HG03575 (cell line): ENCODE measurements at regions not wholly inside any gene's neighbourhood (a gene's known extent, or its start where the extent isn't known, plus 50 kb on each side); places are given as distances from the start of the nearest gene placed in this dataset.

Source experiments
- ATAC-seq: cut with Tn5 transposase; IDR thresholded peaks from one replicate; pipeline ENCODE4 v1.9.1; 2021; ENCODE audit not compliant: unreplicated experiment, insufficient number of reproducible peaks, low FRiP score; ENCODE audit errors: extremely low read depth

- ATAC-seq, result no peak
These were observed 1168.4 kb downstream of the SLITRK1 start for GRCh38 chr13:82713687-82714405.

DNA sequence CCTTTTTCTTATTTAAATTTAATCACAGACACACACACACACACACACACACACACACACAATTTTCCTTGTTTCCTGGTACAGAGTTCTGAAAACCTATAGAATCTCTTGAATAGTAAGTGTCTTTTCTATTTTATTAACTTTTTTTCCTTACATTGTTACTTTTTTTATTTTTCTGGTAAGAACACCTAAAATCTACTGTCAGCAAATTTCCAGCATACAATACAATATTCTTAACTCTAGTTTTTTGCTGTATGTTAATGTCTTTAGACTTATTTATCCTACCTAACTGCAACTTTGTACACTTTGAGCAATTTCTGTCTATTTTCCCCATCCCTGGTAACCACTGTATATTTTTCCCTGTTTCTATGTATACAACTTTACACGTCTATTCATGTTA, 1179.8 kb downstream of the SLITRK1 start:
- ATAC-seq, result no peak

- ATAC-seq, result no peak
These were observed 1181.3 kb downstream of the SLITRK1 start for GRCh38 chr13:82701020-82701419.

- no peak for ATAC-seq
These were observed 1183.3 kb downstream of the SLITRK1 start for GRCh38 chr13:82698941-82699340.

DNA sequence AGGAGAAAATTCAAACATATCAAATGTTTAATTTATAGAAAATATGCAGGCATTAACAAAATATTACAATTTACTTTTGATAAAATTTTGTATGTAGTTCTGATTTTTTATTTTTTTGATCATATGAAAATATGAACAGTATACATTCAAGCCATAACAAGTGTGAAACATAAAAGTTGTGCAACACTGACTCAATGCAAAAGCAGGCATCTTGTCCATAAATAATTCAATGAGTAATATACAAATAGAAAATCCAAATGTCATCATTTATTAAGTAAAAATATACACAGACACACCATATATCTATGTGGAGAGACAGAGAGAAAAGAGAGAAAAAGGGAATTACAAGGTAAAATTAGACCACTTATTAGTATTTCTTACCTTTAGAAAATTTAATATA, 1183.9 kb downstream of the SLITRK1 start:
- ATAC-seq, result no peak

- ATAC-seq, result no peak
These were observed 1188.7 kb downstream of the SLITRK1 start for GRCh38 chr13:82693607-82694006.

GRCh38 chr13:82688400-82688994, 1193.8 kb downstream of the SLITRK1 start:
- ATAC-seq, result peak; percentile 91

DNA sequence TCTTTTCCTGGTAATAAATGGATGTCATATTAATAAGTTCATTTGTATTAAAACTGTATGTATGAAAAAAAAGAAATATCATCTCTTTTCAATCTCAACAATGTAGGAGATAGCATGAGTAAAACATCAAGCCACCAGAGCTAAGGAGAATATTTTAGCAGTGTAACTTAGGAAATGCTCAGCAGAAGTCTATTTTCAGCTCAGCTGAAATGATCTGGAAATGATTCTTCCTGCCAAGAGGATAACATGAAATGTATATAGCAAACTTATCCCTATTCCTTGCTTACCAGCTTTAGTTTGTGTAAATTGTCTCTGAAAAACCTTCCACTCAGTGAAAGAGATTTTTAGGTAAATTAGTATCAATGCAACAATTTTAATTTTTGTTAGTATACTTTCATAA, 1194.4 kb downstream of the SLITRK1 start:
- no peak for ATAC-seq

DNA sequence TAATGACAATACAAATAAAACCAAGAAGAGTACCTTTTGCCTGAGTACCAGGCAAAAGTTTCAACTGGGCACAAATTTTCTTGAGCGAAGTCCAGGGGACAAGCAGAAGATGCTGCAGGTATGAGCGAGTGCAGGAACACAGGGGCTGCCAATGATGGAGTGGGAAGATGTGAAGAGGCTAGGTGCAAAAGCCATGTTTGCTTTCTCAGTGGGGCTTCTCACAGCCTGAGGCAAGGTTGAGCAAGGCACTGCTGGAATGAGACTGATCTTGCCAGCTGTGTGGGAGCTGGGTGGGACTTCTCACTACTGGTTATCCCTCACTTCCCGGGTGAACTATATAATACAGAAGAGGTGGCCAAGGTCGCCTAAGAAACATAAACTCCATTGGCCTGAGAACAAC, 1200.7 kb downstream of the SLITRK1 start:
- no peak for ATAC-seq

DNA sequence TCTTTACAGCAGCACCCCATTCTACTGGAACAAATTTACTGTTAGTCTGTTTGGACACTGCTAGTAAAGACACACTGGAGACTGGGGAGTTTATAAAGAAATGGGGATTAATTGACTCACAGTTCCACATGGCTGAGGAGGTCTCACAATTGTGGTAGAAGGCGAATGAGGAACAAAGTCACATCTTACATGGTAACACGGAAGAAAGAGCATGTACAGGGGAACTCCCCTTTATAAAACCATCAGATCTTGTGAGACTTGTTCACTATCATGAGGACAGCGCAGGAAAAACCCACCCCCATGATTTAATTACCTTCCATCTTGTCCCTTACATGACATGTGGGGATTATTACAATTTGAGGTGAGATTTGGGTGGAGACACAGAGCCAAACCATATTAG, 1204.2 kb downstream of the SLITRK1 start:
- no peak for ATAC-seq

- ATAC-seq, result no peak
These were observed 1207.2 kb downstream of the SLITRK1 start for GRCh38 chr13:82675024-82675423.

- no peak for ATAC-seq
These were observed 1207.7 kb downstream of the SLITRK1 start for GRCh38 chr13:82674546-82674945.

DNA sequence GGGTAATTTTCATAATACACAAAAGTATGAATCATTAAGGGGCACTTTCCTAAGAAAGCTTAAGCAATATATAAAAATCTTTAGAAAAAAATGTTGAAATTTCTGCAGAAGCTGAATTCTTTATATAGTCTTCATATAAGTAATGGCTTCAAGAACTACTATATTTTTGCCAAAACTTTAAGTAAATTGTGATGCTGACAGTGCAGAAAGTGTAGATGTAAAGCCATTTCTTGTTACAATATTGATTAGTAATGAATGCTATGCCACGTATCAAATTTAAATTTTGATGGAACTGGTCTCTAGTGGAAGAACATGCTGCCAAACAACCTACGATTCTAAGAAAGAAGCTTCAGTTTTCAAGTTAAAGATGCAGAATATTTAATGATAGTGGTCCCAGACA, 1210.0 kb downstream of the SLITRK1 start:
- no peak for ATAC-seq

DNA sequence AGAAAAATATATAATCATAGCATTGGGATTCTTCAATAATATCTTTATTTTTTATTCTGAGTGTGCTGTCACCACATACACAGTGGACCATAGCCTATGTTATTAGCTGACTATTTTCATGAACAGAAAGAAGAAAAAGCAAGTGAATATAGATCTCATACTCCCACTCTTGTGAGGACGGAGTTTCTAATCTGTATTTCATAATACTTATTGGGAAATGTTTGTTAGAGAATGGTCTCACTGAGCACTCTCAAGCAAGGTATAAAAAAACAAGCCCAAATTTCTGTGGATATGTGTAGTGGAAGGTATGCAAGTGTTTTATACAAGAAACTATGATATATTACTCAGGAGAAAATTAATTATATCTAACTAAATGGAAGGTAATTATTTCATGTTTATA, 1218.1 kb downstream of the SLITRK1 start:
- ATAC-seq, result no peak

- no peak for ATAC-seq
These were observed 1221.1 kb downstream of the SLITRK1 start for GRCh38 chr13:82661126-82661525.

DNA sequence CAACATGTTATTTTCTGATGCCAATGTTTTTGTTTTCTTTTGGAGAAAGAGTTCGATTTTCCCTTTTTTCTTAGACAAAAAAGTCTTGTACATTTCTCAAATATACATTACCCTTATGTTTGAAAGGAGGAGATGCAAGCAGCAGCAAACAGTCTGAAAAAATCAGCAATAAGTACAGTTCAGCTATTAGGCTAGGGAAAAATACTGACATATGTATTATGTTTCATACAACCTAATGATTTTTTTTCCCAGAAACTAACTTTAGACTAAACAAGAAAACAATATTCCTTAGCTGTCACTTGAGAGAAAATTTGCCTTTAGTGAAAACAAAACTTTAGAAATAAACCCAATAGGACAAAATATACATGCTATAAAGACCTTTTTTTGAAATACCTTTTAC, 1223.5 kb downstream of the SLITRK1 start:
- ATAC-seq, result no peak

DNA sequence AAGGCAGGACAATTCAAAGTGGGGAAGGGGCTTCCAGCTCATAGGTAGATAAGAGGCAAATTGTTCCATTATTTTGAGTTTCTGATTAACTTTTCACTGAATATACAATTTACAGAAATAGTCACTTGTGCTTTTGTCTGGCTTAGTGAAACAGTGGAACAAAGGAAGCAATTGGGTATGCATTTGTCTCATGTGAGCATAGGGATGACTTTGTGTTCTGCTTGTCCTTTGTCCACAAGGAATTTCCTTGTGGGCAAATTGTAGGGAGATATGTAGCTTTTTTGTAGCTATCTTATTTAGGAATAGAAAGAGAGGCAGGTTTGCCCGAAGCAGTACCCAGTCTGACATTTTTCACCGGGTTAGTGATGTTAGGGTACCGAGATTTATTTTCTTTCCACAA, 1224.8 kb downstream of the SLITRK1 start:
- no peak for ATAC-seq

GRCh38 chr13:82654861-82655855, 1227.1 kb downstream of the SLITRK1 start:
- ATAC-seq, result no peak

DNA sequence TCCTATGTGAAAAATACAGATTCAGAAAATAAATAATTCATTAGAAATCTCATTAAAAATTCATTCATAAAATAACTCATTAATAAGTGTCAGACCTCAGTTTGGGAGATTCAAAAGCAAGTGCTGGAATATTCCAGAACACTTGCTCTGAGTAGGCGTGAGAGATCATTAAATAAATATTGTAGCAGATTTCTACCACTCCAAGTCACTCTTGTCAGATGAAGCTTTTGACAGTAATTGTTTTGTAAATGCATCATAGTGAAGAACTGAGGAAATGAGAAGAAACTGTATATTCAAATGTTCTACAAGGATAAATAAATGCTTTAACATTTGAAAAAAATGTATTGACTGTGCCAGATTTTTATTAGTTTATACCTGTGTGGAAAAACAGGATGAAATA, 1228.1 kb downstream of the SLITRK1 start:
- ATAC-seq, result no peak

DNA sequence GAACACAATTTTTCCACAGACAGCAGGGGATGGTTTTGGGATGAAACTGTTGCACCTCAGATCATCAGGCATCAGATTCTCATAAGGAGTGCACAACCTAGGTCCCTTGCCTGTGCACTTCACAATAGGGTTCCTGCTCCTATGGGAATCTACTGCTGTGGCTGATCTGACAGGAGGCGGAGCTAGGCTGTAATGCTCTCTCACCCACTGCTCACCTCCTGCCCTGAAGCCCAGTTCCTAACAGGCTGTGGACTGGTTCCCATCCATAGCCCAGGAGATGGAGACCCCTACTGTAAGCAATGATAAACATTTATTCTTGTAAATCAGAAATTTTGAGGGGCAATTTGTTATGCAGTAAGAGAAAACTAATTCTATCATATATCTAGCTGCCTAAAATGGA, 1234.7 kb downstream of the SLITRK1 start:
- ATAC-seq, result no peak
